ENCODE measurements at regions not wholly inside any gene's neighbourhood (a gene's known extent, or its start where the extent isn't known, plus 50 kb on each side); places are given as distances from the start of the nearest gene placed in this dataset.

- no peak overlapping the region for H3K4me3 ChIP-seq
- H3K9me3 ChIP-seq: no peaks in the 10 kb centered on the region
- TF ChIP-seq EP300 (IDR thresholded peaks at IDR 0.05) (no peak), POLR2A (IDR thresholded peaks at IDR 0.05) (no peak), CTCF (IDR thresholded peaks at IDR 0.05) (no peak)
- no peaks in the 10 kb centered on the region for H3K36me3 ChIP-seq
- no peak for DNase-seq
- H3K27ac ChIP-seq: no peak overlapping the region
- no peaks in the 10 kb centered on the region for H3K4me1 ChIP-seq (ENCODE audit: insufficient read depth)
- H3K27me3 ChIP-seq: no peaks in the 10 kb centered on the region
- intact Hi-C loops (cut with DNase I): no loop called here
Observed at GRCh38 chr3:168659015-168659414, 563.3 kb upstream of the GOLIM4 start.

GRCh38 chr3:168655611-168656010 lies 559.9 kb upstream of the GOLIM4 start:
- Histone ChIP-seq H3K27ac (no peak overlapping the region), H3K27me3 (no peaks in the 10 kb centered on the region), H3K36me3 (no peaks in the 10 kb centered on the region), H3K4me3 (no peak overlapping the region), H3K4me1 (ENCODE audit: insufficient read depth) (no peaks in the 10 kb centered on the region), H3K9me3 (no peaks in the 10 kb centered on the region)
- WGBS, 3 donors: 73 to 87% (median 81%) methylated on average over 1 of the region's 1 CpG
- no peak for TF ChIP-seq EP300 (IDR thresholded peaks at IDR 0.05)
- no peak for TF ChIP-seq CTCF (IDR thresholded peaks at IDR 0.05)
- no peak for TF ChIP-seq POLR2A (IDR thresholded peaks at IDR 0.05)
- no peak for DNase-seq
- intact Hi-C loops (cut with DNase I): no loop called here

- H3K4me3 ChIP-seq: no peak overlapping the region
- H3K36me3 ChIP-seq: no peaks in the 10 kb centered on the region
- 60 to 71% (median 71%) methylated on average over 2 of the region's 2 CpGs for WGBS, 3 donors
- no peak for DNase-seq
- intact Hi-C loops (cut with DNase I): no loop called here
- no peaks in the 10 kb centered on the region for H3K9me3 ChIP-seq
- no peaks in the 10 kb centered on the region for H3K27me3 ChIP-seq
- no peaks in the 10 kb centered on the region for H3K4me1 ChIP-seq (ENCODE audit: insufficient read depth)
- no peak overlapping the region for H3K27ac ChIP-seq
- TF ChIP-seq CTCF (IDR thresholded peaks at IDR 0.05) (no peak), EP300 (IDR thresholded peaks at IDR 0.05) (no peak), POLR2A (IDR thresholded peaks at IDR 0.05) (no peak)
Observed at GRCh38 chr3:168654700-168655099, 559.0 kb upstream of the GOLIM4 start.

GRCh38 chr3:168653255-168653654 lies 557.5 kb upstream of the GOLIM4 start:
- DNase-seq: no peak
- Histone ChIP-seq H3K9me3 (no peaks in the 10 kb centered on the region), H3K27me3 (no peaks in the 10 kb centered on the region), H3K4me3 (no peak overlapping the region), H3K36me3 (no peaks in the 10 kb centered on the region), H3K27ac (no peak overlapping the region), H3K4me1 (ENCODE audit: insufficient read depth) (no peaks in the 10 kb centered on the region)
- intact Hi-C loops (cut with DNase I): no loop called here
- 30 to 49% (median 34%) methylated on average over 1 of the region's 1 CpG for WGBS, 3 donors
- no peak for TF ChIP-seq CTCF (IDR thresholded peaks at IDR 0.05)
- TF ChIP-seq EP300 (IDR thresholded peaks at IDR 0.05): no peak
- TF ChIP-seq POLR2A (IDR thresholded peaks at IDR 0.05): no peak

- TF ChIP-seq POLR2A (IDR thresholded peaks at IDR 0.05) (no peak), EP300 (IDR thresholded peaks at IDR 0.05) (no peak), CTCF (IDR thresholded peaks at IDR 0.05) (no peak)
- intact Hi-C loops (cut with DNase I): loop anchor here in 1 of 4 donors (5.0 kb wide), 1 partner anchor 1086 kb away; no protein-coding TSS in a partner anchor
- Histone ChIP-seq H3K36me3 (no peaks in the 10 kb centered on the region), H3K4me3 (no peak overlapping the region), H3K27me3 (no peaks in the 10 kb centered on the region), H3K27ac (no peak overlapping the region), H3K4me1 (ENCODE audit: insufficient read depth) (no peaks in the 10 kb centered on the region), H3K9me3 (no peaks in the 10 kb centered on the region)
- no peak for DNase-seq
- 83 to 88% (median 87%) methylated on average over 3 of the region's 3 CpGs for WGBS, 3 donors
Observed at GRCh38 chr3:168648321-168648720, 552.6 kb upstream of the GOLIM4 start.

Measured in ovary (tissue), 7 donors.